GM19372 (cell line): ENCODE measurements at regions not wholly inside any gene's neighbourhood (a gene's known extent, or its start where the extent isn't known, plus 50 kb on each side); places are given as distances from the start of the nearest gene placed in this dataset.

Source experiments
- ATAC-seq: cut with Tn5 transposase; IDR thresholded peaks from one replicate; pipeline ENCODE4 v1.9.1; 2021; ENCODE audit warnings: mild to moderate bottlenecking, low read depth, moderate library complexity; ENCODE audit not compliant: unreplicated experiment

GRCh38 chr5:116637149-116637740 is 62.6 kb upstream of the SEMA6A start:
- ATAC-seq = no peak

- no peak for ATAC-seq
Measured at GRCh38 chr5:116632890-116633289, 58.3 kb upstream of the SEMA6A start.

- ATAC-seq = no peak
Measured at GRCh38 chr5:116631147-116631546, 56.5 kb upstream of the SEMA6A start.

GRCh38 chr5:116629168-116629567 is 54.5 kb upstream of the SEMA6A start:
- no peak for ATAC-seq

- no peak for ATAC-seq
Measured at GRCh38 chr5:116626945-116627679, 52.5 kb upstream of the SEMA6A start.

GRCh38 chr5:116626272-116626723 is 51.7 kb upstream of the SEMA6A start:
- no peak for ATAC-seq
